Daoy (cell line): ENCODE measurements at regions not wholly inside any gene's neighbourhood (a gene's known extent, or its start where the extent isn't known, plus 50 kb on each side); places are given as distances from the start of the nearest gene placed in this dataset.
"Not testable (repeated sequence)": the region's sequence is repeated elsewhere in the genome, so short reads cannot be mapped to it uniquely, and the experiment has no call there.

Experiments
- DNase-seq: peaks from one replicate; pipeline ENCODE4 v3.0.0-alpha.2; 2015; ENCODE audit warnings: low read depth

DNA sequence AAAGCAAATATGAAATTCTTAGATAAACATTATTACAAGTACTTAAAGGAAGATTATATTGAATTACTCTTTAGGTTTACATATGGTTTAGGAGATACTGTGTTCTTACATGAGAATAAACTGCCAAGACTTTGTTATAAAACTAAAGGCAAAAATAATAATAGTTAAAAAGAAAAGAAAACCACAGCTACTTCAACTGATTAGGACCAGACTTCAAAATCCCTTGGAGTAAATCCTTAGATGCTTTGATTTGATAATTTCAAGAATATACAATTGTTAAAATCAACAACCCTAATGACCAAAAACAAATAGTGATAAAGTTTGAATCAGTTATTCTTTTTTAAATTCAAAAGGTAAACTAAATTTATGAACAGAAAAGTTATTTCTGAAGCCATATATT, 389.6 kb upstream of the COX7C start:
- DNase-seq: no peak

DNA sequence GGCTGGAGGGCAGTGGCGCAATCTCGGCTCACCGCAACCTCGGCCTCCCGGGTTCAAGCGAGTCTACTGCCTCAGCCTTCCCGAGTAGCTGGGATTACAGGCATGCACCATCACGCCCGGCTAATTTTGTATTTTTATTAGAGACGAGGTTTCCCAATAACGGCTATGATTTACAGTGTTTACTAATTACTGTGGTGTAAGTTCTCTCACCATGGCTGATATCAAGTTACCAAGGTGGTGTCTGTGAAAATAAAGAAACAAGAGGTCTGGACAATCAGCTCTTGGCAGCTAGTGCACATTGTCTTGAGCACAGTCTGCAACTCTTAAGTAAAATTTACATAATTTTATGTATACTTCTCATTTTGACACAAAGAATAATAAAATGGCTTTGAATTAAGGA, 385.5 kb upstream of the COX7C start:
- no peak for DNase-seq

DNA sequence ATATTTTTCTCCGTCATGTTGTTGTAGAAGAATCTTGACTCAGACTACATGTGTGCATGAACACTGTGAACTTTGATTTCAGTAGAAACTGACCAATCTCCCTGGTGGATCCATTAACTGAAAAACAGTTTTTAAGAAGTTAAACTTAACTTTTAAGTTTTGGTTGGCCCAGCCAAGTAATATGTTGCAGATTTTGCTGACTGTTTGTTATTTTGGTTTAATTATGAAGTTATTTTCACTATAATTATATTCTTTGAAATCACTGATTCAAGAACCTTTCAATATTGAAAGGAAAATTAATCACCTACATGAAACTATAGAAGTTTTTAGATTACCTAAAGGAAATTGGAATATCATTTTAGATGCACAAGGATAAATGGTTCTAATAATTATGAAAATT, 373.6 kb upstream of the COX7C start:
- no peak for DNase-seq

DNA sequence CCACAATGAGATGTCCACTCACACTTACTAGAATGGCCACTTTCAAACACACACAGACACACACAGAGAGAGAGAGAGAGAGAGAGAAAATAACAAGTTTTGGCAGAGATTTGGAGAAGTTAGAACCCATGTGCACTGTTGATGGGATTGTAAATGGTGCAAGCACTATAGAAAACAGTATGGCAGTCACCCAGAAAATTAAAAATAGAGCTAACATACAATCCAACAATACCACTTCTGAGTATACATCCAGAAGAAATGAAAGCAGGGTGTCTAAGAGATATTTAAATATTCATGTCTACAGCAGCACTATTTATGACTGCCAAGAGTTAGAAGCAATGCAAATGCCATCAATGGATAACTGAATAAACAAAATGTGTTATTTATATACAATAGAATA, 359.9 kb upstream of the COX7C start:
- no peak for DNase-seq

DNA sequence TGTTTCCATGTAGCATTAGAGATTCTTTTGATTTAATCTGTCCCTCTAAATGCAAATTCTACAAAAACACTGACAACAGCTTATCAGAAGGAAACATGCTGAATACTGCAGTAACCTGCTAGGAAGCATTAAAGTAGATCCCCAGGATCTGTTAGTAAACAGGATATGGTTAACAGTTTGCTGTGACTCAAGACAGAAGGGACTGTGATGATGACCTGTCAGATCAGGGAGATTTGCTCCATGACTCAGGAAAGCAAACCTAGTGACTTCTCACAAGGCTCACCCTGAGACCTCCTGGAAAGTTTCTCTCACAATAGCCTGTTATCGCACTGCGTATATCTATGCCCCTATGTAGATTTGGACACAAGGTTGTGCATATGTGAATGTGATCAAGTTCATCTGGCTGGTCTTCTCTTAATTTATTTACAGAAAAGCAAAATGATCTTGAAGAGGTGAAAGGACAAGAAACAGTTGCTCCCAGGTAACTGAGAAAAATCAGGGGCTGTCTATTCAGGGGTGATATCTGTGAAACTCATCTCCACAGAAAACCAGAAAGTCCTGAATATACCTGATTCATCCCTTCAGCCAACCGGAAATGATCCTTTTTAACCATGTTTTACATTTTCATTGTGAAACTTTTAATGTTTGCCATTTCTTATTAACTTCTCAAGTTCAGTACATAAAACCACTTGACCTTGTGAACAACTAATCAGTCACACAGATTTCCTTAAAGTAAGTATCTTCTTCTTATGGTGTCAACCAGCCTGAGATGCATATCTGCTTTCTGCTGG, 333.1 kb upstream of the COX7C start:
- DNase-seq: not testable (repeated sequence)

DNA sequence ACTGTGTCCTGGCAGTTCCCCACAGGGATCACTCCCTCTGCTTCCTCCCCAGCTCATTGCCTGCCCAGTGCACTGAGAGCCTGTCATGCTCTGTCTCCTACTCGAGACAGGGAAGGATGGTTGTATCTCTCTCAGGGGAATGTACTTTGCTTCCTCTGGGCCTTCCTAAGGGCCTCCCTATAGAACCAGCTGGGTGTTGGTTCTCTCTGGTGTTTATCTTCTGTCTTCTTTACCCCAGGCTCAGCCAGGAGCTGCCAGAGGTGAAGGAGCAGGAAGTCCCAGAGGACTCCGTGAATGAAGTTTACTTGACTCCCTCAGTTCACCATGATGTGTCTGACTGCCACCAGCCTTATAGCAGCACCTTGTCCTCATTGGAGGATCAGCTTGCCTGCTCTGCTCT, 330.3 kb upstream of the COX7C start:
- DNase-seq: not testable (repeated sequence)

DNA sequence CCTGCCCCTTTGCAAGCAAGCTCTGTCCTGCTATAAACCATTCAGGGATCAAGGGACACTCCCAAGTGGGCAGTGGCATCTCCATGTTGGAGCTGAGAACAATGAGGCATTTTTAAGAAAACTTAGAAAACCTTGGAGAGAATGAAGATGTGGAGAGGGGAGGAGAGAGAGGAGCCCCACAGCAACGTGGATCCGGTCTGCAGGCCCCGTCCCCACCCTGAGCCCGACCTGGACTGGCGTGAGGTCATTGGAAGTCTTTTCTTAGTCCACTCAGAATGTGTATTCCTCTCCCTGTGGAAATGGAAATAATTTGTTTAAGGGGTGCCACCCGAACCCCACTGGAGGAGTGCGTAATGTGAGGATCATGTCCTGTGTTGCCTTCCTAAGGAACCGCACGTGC, 328.0 kb upstream of the COX7C start:
- DNase-seq: not testable (repeated sequence)

DNA sequence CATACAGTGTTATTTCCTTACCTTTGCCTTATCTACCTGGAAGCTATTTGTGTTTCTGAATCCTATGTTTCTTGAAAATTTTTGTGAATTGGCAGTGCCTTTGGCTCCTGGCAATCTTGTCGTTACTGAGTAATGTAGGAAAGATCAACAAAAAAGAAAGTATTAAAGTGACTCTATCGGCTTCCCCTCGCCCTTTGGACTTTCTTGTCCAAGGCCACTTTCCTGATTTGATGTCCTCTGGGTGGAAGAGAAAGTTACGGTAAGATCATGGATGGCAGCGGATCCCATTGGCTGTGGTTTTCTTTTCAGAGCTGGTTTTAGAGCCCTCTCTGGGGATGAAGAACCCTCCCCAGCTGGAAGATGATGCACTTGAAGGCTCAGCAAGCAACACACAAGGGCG, 324.9 kb upstream of the COX7C start:
- not testable (repeated sequence) for DNase-seq

DNA sequence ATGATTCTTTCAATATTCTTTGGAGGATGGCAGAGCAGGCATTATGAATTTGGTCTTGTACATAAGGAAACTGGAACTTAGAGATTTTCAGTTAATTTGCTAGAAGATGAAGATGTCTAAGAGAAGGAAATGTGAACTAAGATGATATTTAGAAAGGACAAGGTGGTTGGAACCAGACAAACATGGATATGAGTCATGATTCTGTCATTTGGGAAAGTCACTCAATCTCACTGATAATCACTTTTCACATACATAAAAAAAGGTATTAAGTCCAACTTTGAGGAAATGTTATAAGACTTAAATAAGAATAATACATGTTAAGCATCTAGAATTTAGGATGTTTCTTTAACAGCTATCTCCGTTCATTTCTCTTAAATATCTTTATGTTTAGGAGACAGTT, 315.1 kb upstream of the COX7C start:
- peak; percentile 19 for DNase-seq

DNA sequence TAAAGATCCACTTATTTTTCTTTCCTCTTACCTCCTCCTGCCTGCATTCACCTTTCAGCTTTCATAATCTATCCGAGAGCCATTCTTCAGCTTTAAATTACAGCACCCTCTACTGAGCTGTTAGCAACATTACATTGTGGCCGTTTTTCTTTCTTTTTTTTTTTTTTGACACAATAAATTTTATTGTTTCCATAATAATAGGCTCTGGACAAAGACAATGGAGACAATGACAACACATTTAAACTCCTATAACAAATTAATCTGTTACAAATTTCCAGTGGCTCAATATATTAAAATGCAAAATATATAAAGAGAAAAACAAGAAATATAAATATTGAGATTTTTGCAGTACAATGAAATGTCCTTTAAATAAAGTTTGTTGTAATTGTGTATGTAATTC, 312.7 kb upstream of the COX7C start:
- DNase-seq: not testable (repeated sequence)

DNA sequence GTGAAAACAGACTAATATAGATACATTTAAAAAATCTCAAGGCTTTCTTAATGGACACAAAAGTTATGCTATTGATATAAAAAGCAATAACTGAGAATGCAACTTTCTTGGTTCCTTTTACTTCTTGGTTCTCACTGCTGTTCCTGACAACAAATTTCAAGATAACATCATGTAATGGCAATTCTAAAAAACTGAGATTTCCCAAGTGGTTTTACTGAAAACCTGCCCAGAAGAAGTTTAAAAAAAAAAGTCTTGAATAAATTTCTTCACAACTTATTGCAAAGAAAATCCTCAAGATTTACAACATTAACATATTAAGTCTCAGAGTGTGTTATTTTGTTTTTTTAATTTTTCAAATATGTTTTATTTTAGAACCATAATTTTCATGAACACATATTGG, 302.8 kb upstream of the COX7C start:
- no peak for DNase-seq

DNA sequence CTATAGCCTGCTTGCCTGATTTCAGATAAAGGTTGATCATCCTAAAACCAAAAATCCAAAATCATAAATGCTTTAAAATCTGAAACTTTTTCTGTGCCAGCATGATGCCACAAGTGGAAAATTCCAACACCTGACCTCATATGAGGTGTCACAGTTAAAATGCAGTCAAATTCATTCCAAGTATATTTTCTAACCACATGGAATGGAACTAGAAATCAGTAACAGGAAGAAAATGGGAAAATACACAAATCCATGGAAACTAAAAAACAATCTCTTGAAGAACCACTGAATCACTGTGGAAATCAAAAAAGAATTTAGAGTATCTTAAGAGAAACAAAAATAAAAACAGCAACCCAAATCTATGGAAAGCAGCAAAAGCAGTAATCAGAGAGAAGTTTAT, 297.5 kb upstream of the COX7C start:
- DNase-seq: no peak

DNA sequence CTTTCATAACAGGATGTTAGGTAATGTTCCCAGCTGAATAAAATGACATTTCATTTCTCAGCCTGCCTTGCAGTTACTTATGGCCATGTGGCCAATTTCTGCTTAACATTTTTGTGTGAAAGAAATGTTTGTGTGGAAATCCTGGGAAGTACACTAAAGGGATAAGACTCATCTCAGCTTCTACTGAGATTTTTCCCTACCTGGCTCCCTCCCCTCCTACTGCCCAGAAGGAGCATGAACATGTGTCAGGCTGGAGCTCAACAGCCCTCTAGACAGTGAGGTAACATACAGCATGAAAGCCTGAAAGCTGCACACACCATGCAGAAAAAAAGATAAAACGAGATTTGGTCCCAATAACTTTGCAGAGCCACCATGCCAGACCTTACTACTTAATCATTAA, 288.4 kb upstream of the COX7C start:
- DNase-seq: no peak

DNA sequence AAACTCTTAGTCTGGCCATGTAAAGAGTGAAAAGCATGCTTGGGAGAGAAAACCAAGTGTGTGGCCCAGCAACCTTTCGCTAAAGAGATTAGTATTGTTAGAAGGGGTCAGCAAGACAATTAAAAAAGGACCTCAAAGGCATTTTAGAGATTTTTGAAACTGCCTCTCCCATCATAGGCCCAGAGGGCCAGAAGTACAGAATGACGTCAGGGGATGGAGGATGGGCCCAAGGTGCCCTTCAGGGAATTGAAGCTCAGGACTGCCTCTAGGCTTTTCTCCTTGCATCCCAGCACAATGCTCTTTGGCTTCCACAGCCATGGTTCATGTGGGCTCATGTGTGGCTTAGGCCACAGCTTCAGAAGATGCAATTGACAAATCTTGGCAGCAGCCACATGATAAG, 287.0 kb upstream of the COX7C start:
- no peak for DNase-seq

DNA sequence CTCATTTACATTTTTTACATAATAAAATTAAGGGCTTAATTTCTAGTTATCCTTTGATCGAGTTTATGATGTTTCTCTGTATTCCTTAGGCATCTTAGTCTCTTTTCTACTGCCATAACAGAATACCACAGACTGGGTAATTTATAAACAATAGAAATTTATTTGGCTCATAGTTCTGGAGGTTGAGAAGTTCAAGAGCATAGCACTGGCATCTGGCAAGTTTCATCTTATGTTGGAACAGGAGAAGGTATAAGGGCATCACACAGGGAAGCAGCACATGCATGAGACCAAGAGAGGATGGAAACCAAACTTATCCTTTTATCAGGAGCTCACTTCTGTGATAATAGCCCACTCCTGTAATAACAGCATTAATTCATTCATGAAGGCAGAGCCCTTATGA, 284.9 kb upstream of the COX7C start:
- no peak for DNase-seq

DNA sequence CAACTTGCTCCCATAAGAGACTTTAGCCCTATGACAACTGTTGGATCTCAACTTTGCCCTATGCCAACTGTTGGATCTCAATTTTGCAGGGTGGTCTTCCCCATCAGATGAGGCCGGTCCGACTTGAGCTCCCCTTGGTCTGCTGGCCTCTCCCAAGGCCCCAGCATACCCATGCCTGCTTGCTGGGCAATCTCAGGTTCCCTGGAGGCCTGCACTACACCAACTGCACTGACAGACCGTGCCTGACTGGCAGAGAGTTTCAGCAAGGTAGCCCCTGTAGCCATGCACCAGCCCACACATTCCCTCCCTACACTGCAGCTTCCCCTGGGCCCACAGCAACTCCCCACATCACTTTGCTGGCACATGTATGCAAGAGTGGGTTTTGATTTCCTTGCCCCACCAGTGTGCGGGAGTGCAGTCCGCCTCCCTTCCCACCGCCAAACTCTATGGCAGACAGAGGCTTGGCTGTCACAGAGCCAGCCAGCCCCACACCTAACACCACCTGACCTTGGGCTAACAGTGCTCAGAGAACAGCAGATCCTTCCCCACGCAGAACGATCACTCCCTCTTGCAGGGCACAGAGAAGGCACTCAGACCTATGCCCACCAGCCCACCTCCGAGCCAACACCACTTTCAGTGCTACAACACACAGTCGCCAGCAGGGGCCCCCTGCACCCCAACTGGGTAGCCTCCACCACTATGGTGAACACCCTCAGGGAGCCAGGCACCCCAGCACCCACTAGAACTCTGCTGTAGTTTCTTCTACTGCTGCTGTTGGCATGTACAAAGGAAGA, 279.9 kb upstream of the COX7C start:
- no peak for DNase-seq

DNA sequence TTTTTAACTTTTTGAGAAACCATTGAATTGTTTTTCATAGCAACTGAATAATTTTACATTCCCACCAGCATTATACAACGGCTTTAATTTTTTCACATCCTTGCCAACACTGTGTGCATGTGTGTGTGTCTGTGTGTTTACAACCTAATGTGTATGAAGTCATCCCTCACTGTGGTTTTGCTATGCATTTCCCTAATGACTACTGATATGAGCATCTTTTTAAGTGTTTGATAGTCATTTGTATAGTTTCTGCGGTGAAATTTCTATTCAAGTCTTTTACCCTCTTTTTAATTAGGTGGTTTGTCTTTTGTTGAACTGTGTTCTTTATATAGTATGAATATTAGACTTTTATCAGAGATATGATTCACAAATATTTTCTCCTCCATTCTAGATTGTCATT, 263.1 kb upstream of the COX7C start:
- no peak for DNase-seq

DNA sequence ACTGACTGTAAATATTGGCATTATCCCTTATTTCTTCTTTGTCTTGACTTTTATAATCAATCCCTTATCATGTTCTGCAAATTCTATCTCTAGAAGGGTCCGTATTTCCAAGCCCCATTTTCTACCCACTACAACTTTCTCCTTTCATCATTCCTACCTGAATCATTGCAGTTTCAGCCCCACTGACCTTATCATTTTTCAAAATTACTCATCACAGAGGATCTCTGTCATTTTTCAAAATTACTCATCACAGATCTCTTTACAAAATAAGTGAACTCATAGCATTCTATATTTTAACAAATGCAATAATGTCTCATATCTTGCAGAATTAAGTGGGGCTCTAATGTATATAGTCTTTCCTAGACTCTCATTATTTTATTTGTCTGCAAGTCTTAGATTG, 256.9 kb upstream of the COX7C start:
- no peak for DNase-seq

DNA sequence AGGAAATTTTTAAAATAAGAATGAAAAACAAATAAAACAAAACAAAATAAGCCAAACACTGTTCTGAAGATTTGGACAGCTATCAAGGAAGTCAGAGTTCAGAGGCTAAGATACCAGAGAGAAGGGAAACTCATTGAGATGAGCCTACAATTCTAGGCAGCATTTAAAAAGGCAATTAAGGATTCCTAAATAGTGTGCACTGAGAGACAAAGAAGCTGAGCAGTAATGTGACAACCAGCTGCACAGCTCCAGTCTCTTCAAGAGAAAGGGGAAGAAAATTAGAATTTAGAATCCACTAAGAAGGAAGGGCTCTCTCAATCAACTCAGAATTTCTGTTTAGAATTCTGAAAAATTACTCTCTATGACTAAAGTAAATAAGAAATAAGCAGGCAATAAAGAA, 246.7 kb upstream of the COX7C start:
- no peak for DNase-seq

DNA sequence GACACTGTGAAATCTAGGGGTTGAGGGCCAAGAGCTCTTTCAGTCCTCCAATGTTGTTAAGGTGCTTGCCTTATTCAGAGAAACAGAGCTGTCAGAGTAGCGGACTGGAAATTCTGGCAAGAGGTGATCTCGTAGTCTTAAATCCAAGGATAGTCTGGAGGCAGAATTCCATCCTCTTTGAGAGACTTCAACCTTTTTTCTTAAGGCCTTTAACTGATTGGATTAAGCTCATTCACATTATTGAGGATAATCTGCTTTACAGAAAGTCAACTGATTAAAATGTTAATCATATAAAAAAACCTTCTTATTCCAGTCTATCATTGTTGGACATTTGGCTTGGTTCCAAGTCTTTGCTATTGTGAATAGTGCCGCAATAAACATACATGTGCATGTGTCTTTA, 243.1 kb upstream of the COX7C start:
- DNase-seq: no peak

DNA sequence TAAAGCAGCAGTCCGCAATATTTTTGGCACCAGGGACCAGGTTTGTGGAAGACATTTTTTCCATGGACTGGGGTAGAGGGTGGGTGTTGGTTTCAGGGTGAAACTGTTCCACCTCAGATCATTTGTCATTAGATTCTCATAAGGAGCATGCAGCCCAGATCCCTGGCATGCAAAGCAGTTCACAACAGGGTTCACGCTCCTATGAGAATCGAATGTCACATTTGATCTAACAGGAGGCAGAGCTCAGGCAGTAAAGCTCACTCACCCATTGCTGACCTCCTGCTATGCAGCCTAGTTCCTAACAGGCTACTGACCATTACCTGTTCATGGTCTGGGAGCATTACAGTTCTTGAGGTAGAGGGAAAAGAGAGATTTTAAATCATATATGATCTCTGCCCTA, 241.5 kb upstream of the COX7C start:
- DNase-seq: no peak

DNA sequence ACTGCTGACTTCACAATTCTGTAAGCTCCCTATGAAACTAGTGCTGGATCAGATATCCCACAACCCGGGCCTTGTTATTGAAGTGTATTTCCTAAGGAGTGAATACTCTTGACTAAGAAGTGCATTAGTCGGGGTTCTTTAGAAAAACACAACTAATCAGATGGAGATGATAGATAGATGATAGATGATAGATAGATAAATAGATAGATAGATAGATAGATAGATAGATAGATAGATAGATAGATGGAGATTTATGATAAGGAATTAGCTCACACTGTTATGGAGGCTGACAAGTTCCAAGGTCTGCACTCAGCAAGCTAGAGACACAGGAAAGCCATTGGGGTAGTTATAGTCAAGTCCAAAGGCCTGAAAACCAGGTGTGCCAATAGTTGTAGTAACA, 214.6 kb upstream of the COX7C start:
- no peak for DNase-seq

DNA sequence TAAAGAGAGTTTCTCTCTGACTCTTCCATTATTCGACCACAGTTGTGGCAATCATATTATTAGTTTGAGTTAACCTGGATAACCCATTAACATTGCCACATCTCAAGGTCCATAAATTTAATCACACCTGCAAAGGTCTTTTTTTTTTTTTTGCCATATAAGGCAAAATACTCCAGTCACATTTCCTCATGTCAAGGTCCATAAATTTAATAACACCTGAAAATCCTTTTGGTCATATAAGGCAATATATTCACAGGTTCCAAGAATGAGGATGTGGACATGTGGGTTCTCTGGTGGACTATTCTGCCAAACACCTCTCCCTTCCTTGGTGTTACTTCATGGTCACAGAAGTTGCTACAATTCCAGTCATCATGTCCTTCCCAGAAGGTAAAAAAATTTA, 213.5 kb upstream of the COX7C start:
- DNase-seq: no peak

DNA sequence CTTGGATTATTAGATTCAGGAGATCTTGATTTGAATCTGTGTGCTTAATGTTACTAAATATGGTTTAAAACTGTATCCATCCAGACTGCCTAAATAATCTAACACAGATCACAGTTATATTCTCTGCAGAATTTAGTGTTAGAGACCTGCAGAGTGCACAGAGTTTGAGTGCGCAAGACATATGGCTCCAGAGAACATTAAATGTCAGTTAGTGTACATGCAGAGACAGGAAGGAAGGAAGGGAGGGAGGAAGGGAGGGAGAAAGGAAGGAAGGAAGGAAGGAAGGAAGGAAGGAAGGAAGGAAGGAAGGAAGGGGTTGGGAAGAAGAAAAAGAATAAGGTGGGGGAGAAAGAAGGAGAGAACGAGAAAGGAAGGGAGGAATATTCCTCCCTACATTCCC, 210.0 kb upstream of the COX7C start:
- no peak for DNase-seq
